ENCODE measurements at regions not wholly inside any gene's neighbourhood (a gene's known extent, or its start where the extent isn't known, plus 50 kb on each side); places are given as distances from the start of the nearest gene placed in this dataset.
"Not testable (repeated sequence)": the region's sequence is repeated elsewhere in the genome, so short reads cannot be mapped to it uniquely, and the experiment has no call there.

- ATAC-seq: no peak
- no peak for DNase-seq
These were observed 623.4 kb upstream of the NRG3 start for GRCh38 chr10:81251457-81252115.

DNA sequence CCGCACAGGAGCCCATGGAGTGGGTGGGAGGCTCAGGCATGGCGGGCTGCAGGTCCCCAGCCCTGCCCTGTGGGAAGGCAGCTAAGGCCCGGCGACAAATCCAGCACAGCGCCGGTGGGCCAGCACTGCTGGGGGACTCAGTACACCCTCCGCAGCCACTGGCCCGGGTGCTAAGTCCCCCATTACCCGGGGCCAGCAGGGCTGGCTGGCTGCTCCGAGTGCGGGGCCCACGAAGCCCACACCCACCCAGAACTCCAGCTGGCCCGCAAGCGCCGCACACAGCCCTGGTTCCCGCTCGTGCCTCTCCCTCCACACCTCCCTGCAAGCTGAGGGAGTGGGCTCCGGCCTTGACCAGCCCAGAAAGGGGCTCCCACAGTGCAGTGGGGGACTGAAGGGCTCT is 610.0 kb upstream of the NRG3 start:
- DNase-seq, ATAC-seq: not testable (repeated sequence)

- DNase-seq: no peak
- ATAC-seq: no peak
These were observed 604.9 kb upstream of the NRG3 start for GRCh38 chr10:81270051-81270450.

GRCh38 chr10:81280497-81281479 is 594.2 kb upstream of the NRG3 start:
- no peak for ATAC-seq
- no peak for DNase-seq

DNA sequence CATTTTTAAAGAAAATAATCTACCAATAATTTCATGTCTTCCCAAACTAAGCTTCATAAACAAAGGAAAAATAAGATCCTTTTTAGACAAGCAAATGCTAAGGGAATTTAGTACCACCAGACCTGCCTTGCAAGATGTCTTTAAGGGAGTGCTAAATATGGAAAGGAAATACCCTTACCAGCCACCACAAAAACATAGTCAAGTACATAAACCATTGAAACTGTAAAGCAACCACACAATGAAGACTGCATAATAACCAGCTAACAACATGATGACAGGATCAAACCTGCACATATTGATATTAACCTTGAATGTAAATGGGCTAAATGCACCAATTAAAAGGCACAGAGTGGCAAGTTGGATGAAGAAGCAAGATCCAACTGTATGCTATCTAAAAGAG is 586.5 kb upstream of the NRG3 start:
- DNase-seq (no peak), ATAC-seq (no peak)

- DNase-seq (no peak), ATAC-seq (no peak)
These were observed 577.7 kb upstream of the NRG3 start for GRCh38 chr10:81297292-81297691.

GRCh38 chr10:81303656-81304055 is 571.3 kb upstream of the NRG3 start:
- no peak for ATAC-seq
- DNase-seq: no peak

GRCh38 chr10:81306971-81307782 is 567.8 kb upstream of the NRG3 start:
- DNase-seq (no peak), ATAC-seq (no peak)

GRCh38 chr10:81309041-81309552 is 565.9 kb upstream of the NRG3 start:
- ATAC-seq: no peak
- no peak for DNase-seq

- ATAC-seq (no peak), DNase-seq (no peak)
These were observed 560.5 kb upstream of the NRG3 start for GRCh38 chr10:81314471-81314870.

DNA sequence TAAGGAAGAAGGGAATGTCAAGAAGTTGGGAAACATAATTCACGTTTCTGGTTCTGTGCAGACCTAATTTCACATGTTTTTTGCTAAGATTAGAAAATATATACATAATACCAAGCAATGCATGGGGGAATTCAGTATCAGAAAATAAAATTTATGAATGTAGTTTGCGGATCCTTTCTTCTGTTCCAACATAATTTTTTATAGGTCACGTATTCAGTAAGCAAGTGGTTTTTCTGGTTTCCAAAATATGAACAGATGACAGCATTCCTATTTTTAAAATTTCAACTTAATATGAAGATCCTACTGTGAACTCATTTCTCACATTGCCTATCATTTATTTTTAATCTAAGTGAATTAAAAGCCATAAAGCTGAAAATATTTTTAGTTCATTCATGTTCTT is 560.0 kb upstream of the NRG3 start:
- DNase-seq (no peak), ATAC-seq (no peak)

DNA sequence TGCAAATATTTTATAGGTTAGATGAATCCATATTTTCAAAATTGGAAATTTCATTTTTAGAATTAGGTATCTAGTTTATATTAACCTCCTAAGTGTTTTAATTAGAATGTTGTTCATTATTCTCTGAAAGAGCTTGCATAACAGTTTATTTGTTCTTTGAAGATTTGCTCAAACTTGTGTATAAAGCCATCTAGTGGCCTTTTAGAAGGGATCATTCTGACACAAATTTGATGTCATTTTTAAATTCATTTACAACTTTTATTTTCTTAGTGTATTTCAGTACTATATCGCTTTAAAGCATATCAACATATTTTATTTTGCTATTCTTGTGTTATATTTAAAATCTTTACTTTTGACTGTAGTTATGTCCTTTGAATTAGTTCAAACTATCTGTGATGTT is 527.0 kb upstream of the NRG3 start:
- no peak for ATAC-seq
- DNase-seq: no peak

GRCh38 chr10:81367132-81367531 is 507.9 kb upstream of the NRG3 start:
- DNase-seq (no peak), ATAC-seq (no peak)

- ATAC-seq (no peak), DNase-seq (no peak)
These were observed 488.2 kb upstream of the NRG3 start for GRCh38 chr10:81386817-81387216.

DNA sequence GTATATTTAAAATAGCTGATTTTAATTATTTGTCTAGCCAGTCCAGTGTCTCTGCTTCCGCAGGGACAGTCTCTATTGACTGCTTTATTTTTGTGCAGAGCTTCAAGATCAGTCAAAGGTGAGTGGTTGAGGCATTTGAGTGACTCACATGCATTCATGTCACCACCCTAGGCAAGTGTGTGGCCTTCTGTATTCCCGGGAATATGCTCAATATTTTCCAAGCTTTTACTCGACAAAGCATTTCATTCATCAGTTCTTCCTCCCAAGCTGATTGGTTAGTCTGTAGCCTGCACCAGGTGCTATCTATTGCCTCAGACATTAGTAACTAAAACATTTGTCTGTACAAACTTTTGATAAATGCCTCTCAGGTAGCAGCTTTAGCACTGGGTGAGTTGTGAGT is 471.5 kb upstream of the NRG3 start:
- DNase-seq (no peak), ATAC-seq (no peak)

DNA sequence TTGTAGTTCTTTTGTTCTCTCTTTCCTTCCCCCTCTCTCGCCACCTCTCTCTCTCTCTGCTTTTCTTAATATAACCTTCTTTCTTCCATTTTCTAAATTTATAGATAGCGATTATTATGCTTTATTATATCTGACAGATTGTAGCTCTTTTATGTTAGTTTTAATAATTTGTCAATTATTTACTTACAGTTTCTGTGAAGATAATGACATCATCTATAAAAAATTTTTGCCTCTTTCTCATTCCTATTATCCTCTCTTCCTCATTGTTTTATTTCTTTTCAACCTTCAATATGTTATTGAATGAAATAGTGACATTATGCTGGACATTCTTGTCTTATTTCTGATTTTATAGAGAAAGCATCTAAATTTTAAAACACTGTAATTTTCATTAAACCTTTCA is 469.6 kb upstream of the NRG3 start:
- DNase-seq (no peak), ATAC-seq (no peak)

GRCh38 chr10:81414038-81414437 is 461.0 kb upstream of the NRG3 start:
- no peak for DNase-seq
- ATAC-seq: no peak

GRCh38 chr10:81426722-81427121 is 448.3 kb upstream of the NRG3 start:
- no peak for ATAC-seq

DNA sequence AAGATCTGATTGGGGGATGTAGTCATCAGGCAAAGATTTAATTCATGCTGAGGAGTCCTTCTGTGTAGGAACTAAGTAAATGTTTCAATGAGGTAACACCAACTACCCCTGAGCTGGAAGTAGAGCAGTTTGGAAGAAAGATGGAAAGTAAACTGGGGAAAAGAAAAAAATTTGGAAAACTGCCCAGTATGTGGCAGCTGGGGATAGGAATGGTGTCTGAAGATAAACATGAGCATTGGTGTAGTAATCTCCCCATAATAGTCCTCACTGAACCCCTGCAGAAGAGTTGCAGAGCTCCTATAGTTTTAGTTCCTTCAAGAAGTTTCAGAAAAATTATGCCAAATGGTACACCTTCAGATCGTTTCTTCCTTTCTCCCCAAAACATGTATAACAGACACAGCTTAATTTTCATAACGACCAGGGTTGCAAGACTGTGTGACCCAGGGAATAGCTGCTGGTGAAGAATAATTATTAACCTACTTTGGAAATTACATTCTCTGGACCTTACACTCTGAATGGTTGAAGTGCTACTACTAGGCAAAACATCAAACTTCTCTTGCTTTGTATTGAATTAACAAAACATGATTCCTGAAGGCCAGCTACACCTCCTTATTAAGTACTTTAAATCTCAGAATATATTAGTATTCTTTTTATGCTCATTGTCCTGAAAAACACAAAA is 446.4 kb upstream of the NRG3 start:
- no peak for DNase-seq
- ATAC-seq: no peak

More at GRCh38 chr10:81426722-81427121, 448.3 kb upstream of the NRG3 start:
- no peak for DNase-seq

DNA sequence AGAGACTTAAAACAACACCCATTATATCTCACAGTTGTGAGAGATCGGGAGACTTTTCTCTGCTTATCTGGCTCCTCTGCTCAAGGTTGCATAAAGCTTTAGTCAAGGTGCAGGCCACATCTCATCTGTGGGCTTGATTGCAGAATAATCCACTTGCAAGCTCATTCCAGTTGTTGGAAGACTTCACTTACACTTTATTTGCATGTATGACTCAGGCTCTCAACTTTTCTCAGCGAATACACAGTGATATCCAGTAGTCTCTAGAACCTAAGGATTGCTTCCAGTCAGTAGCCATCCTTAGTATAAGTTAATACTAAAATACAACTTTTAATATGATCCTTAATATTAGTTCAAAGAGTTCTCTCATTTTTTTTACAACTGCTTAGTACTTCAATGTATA is 435.5 kb upstream of the NRG3 start:
- ATAC-seq: no peak

DNA sequence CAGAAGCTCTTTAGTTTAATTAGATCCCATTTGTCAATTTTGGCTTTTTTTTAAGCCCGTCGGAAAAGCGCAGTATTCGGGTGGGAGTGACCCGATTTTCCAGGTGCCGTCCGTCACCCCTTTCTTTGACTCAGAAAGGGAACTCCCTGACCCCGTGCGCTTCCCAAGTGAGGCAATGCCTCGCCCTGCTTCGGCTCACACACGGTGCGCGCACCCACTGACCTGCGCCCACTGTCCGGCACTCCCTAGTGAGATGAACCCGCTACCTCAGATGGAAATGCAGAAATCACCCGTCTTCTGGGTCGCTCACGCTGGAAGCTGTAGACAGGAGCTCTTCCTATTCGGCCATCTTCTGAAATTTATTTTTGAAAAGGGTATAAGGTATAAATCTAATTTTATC is 433.4 kb upstream of the NRG3 start:
- not testable (repeated sequence) for DNase-seq, ATAC-seq

More for the DNA sequence above, 435.5 kb upstream of the NRG3 start:
- no peak for DNase-seq
